GM19324 (cell line): ENCODE measurements at regions not wholly inside any gene's neighbourhood (a gene's known extent, or its start where the extent isn't known, plus 50 kb on each side); places are given as distances from the start of the nearest gene placed in this dataset.

Experiments
- ATAC-seq: cut with Tn5 transposase; IDR thresholded peaks from one replicate; pipeline ENCODE4 v1.9.1; 2021; ENCODE audit warnings: mild to moderate bottlenecking, moderate library complexity; ENCODE audit not compliant: unreplicated experiment, low FRiP score

- no peak for ATAC-seq
Observed at GRCh38 chr16:73549984-73550631, 502.2 kb upstream of the ZFHX3 start.

- no peak for ATAC-seq
Observed at GRCh38 chr16:73547552-73548403, 499.9 kb upstream of the ZFHX3 start.

GRCh38 chr16:73546341-73546845 is 498.5 kb upstream of the ZFHX3 start:
- no peak for ATAC-seq

GRCh38 chr16:73545755-73546154 is 497.8 kb upstream of the ZFHX3 start:
- no peak for ATAC-seq

DNA sequence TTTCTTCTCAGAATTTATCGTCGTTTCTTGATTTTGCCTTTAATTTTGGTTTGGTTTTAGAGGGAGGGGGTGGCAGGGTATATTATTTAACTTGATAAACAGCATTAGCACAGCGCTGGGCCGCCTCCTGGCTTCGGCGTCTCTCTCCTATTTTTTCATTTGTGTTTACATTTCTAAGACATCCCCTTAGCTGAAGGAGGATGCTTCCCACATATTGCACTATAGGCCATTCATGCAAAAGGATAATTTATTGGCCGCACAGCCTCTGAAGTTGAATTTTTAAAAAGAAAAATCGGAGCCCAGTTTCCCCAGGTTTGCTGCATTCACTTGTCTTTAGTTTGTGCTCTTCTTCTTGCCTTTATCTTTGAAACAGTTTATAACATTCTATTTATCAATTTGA is 497.4 kb upstream of the ZFHX3 start:
- ATAC-seq, result no peak

- ATAC-seq, result no peak
Observed at GRCh38 chr16:73544826-73545225, 496.9 kb upstream of the ZFHX3 start.

DNA sequence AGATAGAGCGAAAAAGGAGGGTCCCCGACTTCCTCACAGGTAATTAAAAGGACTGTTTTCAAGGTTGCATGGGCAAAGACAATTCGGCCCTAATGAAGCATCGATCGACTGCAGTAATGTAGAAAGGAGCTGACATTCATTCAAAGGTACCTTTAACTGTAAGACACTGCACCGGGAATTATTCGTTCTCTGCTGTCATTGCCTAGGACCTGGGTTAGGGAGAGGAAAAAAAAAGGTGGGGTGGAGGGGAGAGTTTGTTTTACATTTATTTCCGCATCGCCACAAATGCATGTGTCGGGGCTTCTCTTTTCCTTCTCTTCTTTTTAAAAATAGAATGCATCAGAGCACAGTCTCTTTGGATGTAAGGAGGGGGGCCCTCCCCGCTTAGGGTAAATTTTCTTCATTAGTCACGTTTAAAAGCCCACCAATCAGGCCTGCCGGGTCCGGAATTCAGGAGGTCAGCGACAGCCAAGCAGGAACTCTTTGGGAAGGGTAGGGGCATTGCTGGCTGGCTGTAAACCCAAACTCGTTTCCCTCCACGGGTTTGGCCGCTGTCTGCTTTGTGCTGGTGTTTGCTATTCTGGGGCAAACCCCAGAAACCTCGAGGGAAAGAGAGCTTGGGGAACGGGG is 496.2 kb upstream of the ZFHX3 start:
- ATAC-seq, result no peak

GRCh38 chr16:73543331-73543969 is 495.5 kb upstream of the ZFHX3 start:
- ATAC-seq, result no peak

DNA sequence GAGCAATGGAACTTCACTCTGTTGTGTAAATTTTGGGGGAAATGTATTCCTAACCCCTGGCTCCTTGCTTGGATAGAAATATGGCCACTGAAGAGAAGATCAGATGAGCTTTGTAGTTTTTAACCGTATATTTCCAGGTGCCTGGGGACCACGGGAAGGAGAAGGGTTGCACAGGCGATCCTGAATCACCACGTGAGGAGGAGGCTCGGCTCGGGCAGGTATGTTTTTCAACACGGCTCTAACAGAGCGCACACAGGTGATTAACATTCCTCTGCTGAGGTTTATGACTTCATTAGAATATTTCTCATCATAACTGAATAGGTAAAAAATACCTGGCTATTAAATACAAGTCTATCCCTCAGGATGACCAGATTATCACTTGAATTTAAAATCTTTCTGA is 495.0 kb upstream of the ZFHX3 start:
- ATAC-seq, result no peak

- ATAC-seq, result no peak
Observed at GRCh38 chr16:73537921-73538320, 490.0 kb upstream of the ZFHX3 start.

- no peak for ATAC-seq
Observed at GRCh38 chr16:73536931-73537330, 489.0 kb upstream of the ZFHX3 start.

DNA sequence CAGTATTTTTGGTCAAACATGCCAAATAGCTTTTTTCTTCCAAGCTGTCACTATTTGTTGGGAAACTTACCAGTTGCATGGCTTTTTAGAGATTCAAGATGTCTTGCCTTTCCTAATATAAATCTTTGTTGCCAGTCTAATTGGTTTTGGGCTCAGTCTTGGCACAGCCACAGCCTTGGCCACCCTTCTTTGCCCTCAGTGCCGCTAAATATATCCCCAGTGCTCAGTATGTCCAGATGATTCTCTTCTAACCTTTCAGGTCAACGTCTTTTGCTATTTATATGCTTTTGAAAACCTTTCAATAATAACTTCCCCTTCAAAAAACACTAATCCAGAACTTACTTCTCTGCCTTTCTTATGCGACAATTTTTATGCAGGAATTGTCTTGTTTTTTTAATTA is 483.1 kb upstream of the ZFHX3 start:
- no peak for ATAC-seq

DNA sequence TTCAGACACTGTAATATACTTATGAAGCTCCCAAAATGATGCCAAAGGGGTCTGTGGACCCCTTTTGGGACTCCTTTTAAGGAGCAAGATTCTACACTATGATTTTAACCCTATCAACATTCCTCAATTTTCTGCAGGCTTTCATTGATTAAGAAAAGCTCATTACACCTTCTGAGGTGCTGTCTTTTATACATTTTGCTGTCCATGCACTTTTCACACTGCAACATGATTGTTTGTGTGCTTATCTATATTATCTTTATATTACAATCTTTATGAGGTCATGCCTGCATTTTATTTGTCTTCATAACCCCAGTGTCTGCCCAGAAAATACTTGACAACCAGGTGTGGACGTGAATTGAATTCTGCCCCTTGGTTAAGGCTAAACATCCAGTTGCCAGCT is 482.6 kb upstream of the ZFHX3 start:
- ATAC-seq, result no peak

DNA sequence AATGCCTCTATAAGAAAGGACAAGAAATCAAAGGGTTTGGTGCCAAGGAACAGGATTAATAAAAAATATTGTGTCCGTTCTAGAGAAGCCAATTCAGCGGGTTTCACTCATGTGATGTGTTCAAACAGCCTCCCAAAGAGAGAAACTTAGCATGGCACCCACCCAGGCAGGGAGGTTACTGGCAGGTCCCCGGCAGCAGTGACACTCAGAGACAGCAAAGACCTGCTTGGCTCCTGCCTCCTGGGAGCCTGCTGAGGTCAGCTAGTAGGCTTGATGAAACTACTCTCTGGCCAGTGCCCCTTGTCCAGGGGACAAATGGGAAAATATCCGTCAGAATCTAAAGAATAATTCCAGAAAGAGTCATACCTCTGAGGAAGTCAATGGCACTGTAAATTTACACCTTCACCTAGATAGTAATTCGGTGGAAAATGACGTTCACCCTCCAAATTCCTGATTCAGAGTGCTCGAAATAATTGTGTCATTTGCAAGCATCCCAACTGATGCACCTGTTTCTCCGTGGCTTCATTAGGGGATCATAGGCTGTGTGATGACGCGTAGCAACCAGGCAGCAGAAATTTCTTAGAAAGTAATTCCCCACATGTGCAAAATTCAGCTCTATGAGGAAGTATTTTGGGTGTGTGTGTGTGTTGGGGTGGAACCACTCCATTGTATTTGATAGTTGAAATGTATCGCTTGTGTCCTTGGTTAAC is 481.5 kb upstream of the ZFHX3 start:
- ATAC-seq, result no peak

DNA sequence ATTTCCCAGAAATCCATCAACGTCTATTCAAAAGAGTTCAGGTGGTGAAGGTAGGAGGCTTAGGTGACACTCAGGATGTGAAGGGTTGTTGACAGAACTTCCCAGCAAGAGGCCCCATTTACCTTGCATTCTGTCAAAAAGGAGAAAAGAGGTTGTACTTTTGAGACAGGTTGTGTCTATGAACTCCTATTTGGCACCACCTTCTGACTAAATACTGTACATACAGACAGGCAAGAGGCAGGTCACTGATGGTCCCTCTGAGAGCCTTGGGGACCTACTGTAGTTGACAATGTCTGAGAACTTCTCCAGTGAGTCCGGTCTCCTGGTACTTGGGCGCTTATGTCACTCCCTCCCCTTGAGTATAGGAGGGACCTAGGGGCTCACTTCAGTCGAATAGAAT is 479.3 kb upstream of the ZFHX3 start:
- no peak for ATAC-seq

GRCh38 chr16:73526011-73526804 is 478.3 kb upstream of the ZFHX3 start:
- ATAC-seq, result no peak

GRCh38 chr16:73523209-73523608 is 475.3 kb upstream of the ZFHX3 start:
- no peak for ATAC-seq

DNA sequence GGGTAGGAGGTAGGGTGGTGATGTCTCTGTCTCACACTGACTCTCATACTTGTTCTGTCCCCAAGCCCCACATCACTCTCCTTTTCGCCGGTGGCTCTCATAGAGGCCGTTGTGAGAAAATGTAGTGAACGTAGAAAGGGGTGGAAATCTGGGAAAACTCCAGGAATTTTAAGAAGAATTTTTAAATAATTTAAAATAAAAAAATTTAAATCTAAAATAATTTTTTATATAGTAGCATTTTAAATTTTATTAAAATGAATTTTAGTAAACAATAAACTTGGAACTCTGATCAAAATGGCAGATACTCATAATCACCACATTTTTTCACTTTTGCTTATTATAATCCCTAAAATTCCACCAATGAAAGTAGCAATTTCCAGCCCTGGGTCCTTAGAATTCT is 473.6 kb upstream of the ZFHX3 start:
- ATAC-seq, result no peak

- no peak for ATAC-seq
Observed at GRCh38 chr16:73515616-73516015, 467.7 kb upstream of the ZFHX3 start.

GRCh38 chr16:73510852-73511251 is 462.9 kb upstream of the ZFHX3 start:
- ATAC-seq, result no peak
